ENCODE measurements at regions not wholly inside any gene's neighbourhood (a gene's known extent, or its start where the extent isn't known, plus 50 kb on each side); places are given as distances from the start of the nearest gene placed in this dataset.

- Histone ChIP-seq H3K27me3 (0 out of 2 replicates have a peak, but pooled peaks cover 2% of the 10 kb centered on the region), H3K36me3 (no peaks in the 10 kb centered on the region), H3K9me3 (no peaks in the 10 kb centered on the region; the same call in 1 of the 2 replicates), H3K4me3 (no peak overlapping the region)
- no peak for DNase-seq
Measured at GRCh38 chr3:102225407-102226132, 209.2 kb upstream of the ZPLD1 start.

GRCh38 chr3:102226463-102226862 is 208.4 kb upstream of the ZPLD1 start:
- no peaks in the 10 kb centered on the region for H3K36me3 ChIP-seq
- no peak overlapping the region for H3K4me3 ChIP-seq
- no peaks in the 10 kb centered on the region; the same call in 1 of the 2 replicates for H3K9me3 ChIP-seq
- H3K27me3 ChIP-seq, result 0 out of 2 replicates have a peak, but pooled peaks cover 2% of the 10 kb centered on the region
- DNase-seq, result no peak

GRCh38 chr3:102229062-102229655 is 205.7 kb upstream of the ZPLD1 start:
- Histone ChIP-seq H3K36me3 (no peaks in the 10 kb centered on the region), H3K27me3 (0 out of 2 replicates have a peak, but pooled peaks cover 2% of the 10 kb centered on the region), H3K4me3 (no peak overlapping the region), H3K9me3 (no peaks in the 10 kb centered on the region)
- DNase-seq, result peak; percentile 44

GRCh38 chr3:102230057-102230456 is 204.8 kb upstream of the ZPLD1 start:
- H3K27me3 ChIP-seq, result peaks cover 5% of the 10 kb centered on the region; the same call in 1 of the 2 replicates
- no peak for DNase-seq
- no peak overlapping the region for H3K4me3 ChIP-seq
- no peaks in the 10 kb centered on the region for H3K36me3 ChIP-seq
- no peaks in the 10 kb centered on the region for H3K9me3 ChIP-seq

GRCh38 chr3:102233881-102234280 is 200.9 kb upstream of the ZPLD1 start:
- Histone ChIP-seq H3K27me3 (peaks cover 3% of the 10 kb centered on the region), H3K36me3 (no peaks in the 10 kb centered on the region), H3K9me3 (no peaks in the 10 kb centered on the region), H3K4me3 (no peak overlapping the region)
- no peak for DNase-seq

- DNase-seq, result no peak
- no peaks in the 10 kb centered on the region for H3K9me3 ChIP-seq
- no peak overlapping the region for H3K4me3 ChIP-seq
- no peaks in the 10 kb centered on the region for H3K36me3 ChIP-seq
- H3K27me3 ChIP-seq, result peaks cover 3% of the 10 kb centered on the region
Measured at GRCh38 chr3:102235679-102236078, 199.1 kb upstream of the ZPLD1 start.

- Histone ChIP-seq H3K9me3 (no peaks in the 10 kb centered on the region), H3K4me3 (no peak overlapping the region), H3K27me3 (peaks cover 3% of the 10 kb centered on the region), H3K36me3 (no peaks in the 10 kb centered on the region)
- no peak for DNase-seq
Measured at GRCh38 chr3:102237181-102237580, 197.6 kb upstream of the ZPLD1 start.

- Histone ChIP-seq H3K9me3 (no peaks in the 10 kb centered on the region), H3K4me3 (no peak overlapping the region), H3K36me3 (no peaks in the 10 kb centered on the region), H3K27me3 (peaks cover 3% of the 10 kb centered on the region)
- DNase-seq, result no peak
Measured at GRCh38 chr3:102237838-102238237, 197.0 kb upstream of the ZPLD1 start.

- Histone ChIP-seq H3K27me3 (peaks cover 3% of the 10 kb centered on the region), H3K9me3 (no peaks in the 10 kb centered on the region), H3K36me3 (no peaks in the 10 kb centered on the region), H3K4me3 (no peak overlapping the region)
- DNase-seq, result no peak
Measured at GRCh38 chr3:102238362-102238761, 196.5 kb upstream of the ZPLD1 start.

GRCh38 chr3:102240720-102241119 is 194.1 kb upstream of the ZPLD1 start:
- H3K27me3 ChIP-seq, result no peaks in the 10 kb centered on the region; the same call in 1 of the 2 replicates

GRCh38 chr3:102248981-102249705 is 185.7 kb upstream of the ZPLD1 start:
- Histone ChIP-seq H3K4me3 (no peak overlapping the region), H3K27me3 (no peaks in the 10 kb centered on the region), H3K9me3 (no peaks in the 10 kb centered on the region), H3K36me3 (no peaks in the 10 kb centered on the region)
- peak; percentile 11 for DNase-seq

More at GRCh38 chr3:102240720-102241119, 194.1 kb upstream of the ZPLD1 start:
- no peak for DNase-seq
- Histone ChIP-seq H3K4me3 (no peak overlapping the region), H3K36me3 (no peaks in the 10 kb centered on the region), H3K9me3 (no peaks in the 10 kb centered on the region)

GRCh38 chr3:102255736-102256135 is 179.1 kb upstream of the ZPLD1 start:
- no peaks in the 10 kb centered on the region for H3K9me3 ChIP-seq
- DNase-seq, result no peak
- H3K4me3 ChIP-seq, result no peak overlapping the region
- H3K27me3 ChIP-seq, result 0 out of 2 replicates have a peak, but pooled peaks cover 2% of the 10 kb centered on the region
- H3K36me3 ChIP-seq, result no peaks in the 10 kb centered on the region

- no peak for DNase-seq
- Histone ChIP-seq H3K27me3 (0 out of 2 replicates have a peak, but pooled peaks cover 2% of the 10 kb centered on the region), H3K9me3 (no peaks in the 10 kb centered on the region), H3K4me3 (no peak overlapping the region), H3K36me3 (no peaks in the 10 kb centered on the region)
Measured at GRCh38 chr3:102258666-102259227, 176.1 kb upstream of the ZPLD1 start.

GRCh38 chr3:102259663-102260062 is 175.2 kb upstream of the ZPLD1 start:
- Histone ChIP-seq H3K4me3 (no peak overlapping the region), H3K9me3 (no peaks in the 10 kb centered on the region), H3K36me3 (no peaks in the 10 kb centered on the region), H3K27me3 (0 out of 2 replicates have a peak, but pooled peaks cover 2% of the 10 kb centered on the region)
- no peak for DNase-seq

GRCh38 chr3:102265720-102266119 is 169.1 kb upstream of the ZPLD1 start:
- Histone ChIP-seq H3K27me3 (0 out of 2 replicates have a peak, but pooled peaks cover under 1% of the 10 kb centered on the region), H3K4me3 (no peak overlapping the region), H3K36me3 (no peaks in the 10 kb centered on the region), H3K9me3 (no peaks in the 10 kb centered on the region)
- DNase-seq, result no peak

GRCh38 chr3:102269406-102269805 is 165.4 kb upstream of the ZPLD1 start:
- Histone ChIP-seq H3K36me3 (no peaks in the 10 kb centered on the region), H3K4me3 (no peak overlapping the region), H3K9me3 (no peaks in the 10 kb centered on the region), H3K27me3 (no peaks in the 10 kb centered on the region)
- DNase-seq, result no peak

GRCh38 chr3:102290241-102290640 is 144.6 kb upstream of the ZPLD1 start:
- Histone ChIP-seq H3K9me3 (peaks cover 5% of the 10 kb centered on the region), H3K4me3 (no peak overlapping the region), H3K36me3 (no peaks in the 10 kb centered on the region), H3K27me3 (peaks cover 6% of the 10 kb centered on the region; the same call in 1 of the 2 replicates)
- no peak for DNase-seq

All from MG63 (cell line).